ENCODE measurements at regions not wholly inside any gene's neighbourhood (a gene's known extent, or its start where the extent isn't known, plus 50 kb on each side); places are given as distances from the start of the nearest gene placed in this dataset.

DNA sequence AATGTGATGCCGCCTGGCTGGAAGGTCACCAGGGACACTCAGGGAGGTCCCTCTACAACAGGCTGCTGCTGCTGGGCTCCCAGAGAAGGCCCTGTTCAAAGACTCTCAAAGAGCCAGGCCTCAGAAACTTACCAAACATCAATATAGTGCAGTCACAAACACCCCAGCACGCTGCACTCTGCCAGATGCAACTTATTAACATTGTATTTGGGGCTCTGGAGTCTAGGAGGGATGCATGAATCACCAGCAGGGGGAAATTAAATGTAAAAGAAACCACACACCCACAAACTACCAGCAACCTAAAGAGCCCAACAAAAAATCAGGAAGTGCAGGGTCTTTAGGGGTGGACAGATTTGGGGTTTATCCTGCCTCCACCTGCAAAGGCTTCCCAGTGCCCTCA is 74.6 kb upstream of the SPATA12 start:
- no peak for DNase-seq (ENCODE audit: low read depth)

GRCh38 chr3:56985460-56985859 is 75.0 kb upstream of the SPATA12 start:
- DNase-seq (ENCODE audit: low read depth): no peak

GRCh38 chr3:56983427-56983826 is 77.0 kb upstream of the SPATA12 start:
- no peak for DNase-seq (ENCODE audit: low read depth)

- no peak for DNase-seq (ENCODE audit: low read depth)
These were observed 78.8 kb upstream of the SPATA12 start for GRCh38 chr3:56981445-56982230.

DNA sequence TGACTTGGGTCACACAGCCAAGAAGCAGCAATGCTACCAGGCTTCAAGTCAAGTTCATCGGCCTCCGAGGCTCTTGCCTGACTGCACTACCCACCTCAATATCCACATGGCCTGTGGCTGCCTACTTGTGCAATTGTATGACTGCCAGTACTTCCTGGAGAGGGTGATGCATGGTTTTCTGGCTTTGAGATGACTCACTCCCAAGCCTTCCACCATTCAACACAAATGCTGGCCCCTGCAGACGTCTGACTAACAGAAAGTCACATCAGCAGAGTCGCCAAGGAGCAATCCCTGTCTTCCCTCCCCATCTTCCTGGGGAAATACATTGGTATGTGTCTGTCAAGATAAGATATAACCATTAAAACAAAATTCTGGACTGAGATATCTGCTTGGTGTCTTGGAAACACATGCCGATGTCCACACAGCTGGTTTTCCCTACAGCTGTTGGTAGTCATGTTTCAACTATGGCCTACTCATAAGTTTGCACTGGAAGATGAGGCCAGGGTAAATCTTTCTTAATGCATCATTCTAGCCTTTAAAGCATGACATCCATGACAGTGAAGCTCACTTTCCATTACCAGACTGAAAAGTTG is 79.6 kb upstream of the SPATA12 start:
- DNase-seq (ENCODE audit: low read depth): peak; percentile 84

GRCh38 chr3:56980243-56980642 is 80.2 kb upstream of the SPATA12 start:
- DNase-seq (ENCODE audit: low read depth): no peak

- no peak for DNase-seq (ENCODE audit: low read depth)
These were observed 80.7 kb upstream of the SPATA12 start for GRCh38 chr3:56979791-56980190.

DNA sequence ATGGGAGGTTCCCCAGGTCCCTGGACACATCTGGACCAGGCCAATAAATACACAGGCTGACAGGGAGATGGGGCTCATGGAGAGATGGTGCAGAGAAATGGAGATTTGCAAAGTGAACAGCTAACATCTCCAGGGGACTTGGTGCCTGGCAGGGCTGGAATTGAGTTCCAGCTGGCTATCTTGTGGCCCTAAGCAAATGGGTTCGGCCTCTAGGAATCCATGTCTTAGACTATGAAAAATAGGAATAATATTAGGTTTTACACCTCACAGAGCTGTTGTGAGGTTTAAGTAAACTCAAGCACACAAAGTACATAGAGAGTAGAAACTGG is 82.9 kb upstream of the SPATA12 start:
- no peak for DNase-seq (ENCODE audit: low read depth)

DNA sequence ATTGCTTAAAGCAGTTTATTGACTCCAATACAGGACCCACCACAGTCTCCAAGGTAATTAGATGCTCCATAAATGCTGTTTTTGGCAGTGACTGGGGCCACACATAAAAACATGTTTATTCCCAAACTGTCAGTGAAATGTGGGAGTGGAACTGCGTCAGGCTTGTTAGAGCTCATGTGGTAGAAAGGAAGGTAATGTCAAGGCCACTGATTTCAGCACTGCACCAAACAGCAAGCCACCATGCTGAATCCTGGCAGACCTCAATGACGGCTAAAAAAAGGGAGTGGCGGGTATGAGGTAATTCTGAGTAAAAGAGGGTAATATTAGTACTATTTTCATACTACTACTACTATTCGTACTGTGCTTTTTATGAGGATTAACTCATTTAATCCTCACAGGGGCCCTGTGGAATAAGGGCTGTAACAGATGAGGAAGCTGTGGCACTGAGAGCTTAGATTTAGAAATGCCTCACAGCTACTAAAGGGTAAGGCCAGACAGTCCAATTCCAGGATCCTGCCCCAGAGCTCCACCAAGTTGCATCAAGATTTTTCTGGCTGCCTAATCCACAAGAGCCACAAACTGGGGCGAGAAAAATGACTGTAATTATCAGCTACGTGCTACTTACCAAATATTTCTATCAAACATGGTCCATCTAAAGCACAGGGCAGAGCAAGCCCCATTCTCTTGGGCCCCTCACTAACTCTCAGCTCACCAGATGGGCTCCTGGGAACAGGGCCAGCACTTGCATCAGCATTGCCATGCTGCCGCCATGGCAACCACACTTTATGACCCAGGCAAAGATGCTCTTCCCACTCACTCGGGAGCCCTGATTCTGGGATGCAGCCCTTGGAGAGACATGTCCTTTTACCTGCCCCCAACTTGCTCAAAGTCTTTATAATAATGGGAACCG is 83.6 kb upstream of the SPATA12 start:
- DNase-seq (ENCODE audit: low read depth): peak; percentile 57

DNA sequence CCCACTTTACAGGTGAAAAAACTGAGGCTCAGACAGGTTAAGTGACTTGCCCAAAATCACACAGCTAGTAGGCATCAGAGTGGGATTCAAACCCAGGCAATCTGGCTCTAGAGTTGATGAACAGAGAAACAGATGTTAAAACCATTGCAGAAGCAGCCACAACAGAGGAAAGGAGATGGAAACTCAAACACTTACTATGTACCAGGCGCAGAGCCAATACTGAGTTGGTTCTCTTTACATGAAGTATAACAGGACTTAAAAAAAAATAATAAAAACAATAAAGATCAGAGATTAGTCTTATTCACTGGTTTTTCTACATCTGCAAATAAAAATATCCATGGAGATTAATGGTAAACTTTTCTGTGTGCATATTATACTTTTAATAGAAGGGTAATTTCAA is 84.9 kb upstream of the SPATA12 start:
- no peak for DNase-seq (ENCODE audit: low read depth)

DNA sequence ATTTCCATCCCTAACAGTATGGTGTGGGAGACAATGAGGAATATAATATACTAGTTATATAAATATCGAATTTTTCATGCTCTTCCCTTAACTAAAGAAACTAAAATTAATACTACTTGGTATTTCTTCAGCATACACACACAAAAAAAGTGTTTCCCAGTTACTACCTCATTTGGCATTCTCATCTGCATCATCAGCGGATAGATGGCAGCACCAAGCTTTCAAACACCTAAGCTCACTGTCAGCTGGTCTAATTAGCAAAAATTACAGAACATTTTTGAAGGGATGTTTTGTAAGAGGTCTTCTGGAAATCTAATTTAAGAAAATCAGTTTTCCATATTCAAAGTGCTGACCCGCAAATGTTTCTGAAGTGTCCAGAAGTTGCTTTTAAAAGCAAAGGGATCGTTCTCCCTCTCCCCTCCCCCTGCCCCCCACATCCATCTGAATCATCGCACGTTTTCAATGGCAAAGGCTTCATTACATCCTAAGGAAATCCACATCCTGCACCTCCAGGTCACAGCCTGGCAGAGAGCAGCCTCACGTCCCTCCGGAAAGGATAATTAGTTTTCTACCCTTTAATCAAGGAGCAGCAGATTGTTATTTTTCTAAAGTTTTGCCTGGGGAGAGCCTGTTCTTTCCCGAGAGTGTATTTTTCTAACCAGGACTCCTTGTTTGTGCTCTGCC is 86.1 kb upstream of the SPATA12 start:
- no peak for DNase-seq (ENCODE audit: low read depth)

DNA sequence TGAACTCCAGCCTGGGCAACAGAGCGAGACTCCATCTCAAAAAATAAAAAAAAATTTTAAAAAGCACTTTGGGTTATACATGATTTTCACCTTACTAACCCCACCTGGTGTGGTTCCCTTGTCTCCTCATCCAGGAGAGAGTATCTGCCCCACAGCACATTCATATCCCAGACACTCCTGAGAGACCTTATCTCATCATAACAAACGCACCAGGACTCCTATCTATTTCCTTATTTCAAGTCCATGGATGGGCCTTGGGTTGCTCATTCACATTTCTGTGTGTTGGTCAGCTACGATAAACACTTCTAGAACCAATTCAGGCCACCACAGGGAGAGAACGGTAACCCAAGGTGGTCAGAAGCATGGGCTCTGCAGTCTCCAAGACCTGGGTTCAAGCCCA is 88.6 kb upstream of the SPATA12 start:
- DNase-seq (ENCODE audit: low read depth): no peak

- DNase-seq (ENCODE audit: low read depth): no peak
These were observed 89.2 kb upstream of the SPATA12 start for GRCh38 chr3:56971261-56971660.

GRCh38 chr3:56970461-56970879 is 90.0 kb upstream of the SPATA12 start:
- no peak for DNase-seq (ENCODE audit: low read depth)

DNA sequence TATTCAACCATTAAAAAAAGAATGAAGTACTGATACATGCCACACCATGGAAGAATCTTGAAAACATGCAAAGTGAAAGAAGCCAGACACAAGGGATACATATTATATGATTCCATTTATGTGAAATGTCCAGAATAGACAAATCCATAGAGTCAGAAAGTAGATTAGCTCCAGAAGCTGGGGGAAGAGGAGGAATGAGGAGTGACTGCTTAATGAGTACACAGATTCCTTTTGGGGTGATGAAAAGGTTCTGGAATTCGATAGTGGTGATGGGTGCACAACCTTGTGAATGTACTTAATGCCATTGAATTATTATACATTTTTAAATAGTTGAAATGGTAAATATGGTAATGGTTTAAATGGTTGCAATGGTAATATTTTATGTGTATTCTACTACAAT is 90.6 kb upstream of the SPATA12 start:
- no peak for DNase-seq (ENCODE audit: low read depth)

DNA sequence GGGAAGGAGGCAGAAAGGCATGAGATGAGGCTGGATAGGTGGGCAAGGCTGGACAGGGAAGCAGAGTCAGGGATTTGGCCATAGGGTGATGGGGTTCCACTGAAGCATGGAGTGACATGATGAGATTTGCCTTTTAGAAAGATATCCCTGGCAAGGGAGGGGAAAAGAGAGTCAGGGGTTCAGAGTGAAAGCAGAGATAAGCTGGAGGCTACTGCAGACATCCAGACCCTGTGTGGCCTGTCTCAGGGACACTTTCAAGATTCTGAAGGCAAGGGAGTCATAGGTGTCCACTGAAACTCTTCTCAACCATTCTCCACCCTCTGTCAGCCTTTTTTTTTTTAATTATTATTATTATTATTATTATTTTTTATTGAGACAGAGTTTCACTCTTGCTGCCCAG is 94.0 kb upstream of the SPATA12 start:
- DNase-seq (ENCODE audit: low read depth): no peak

GRCh38 chr3:56966104-56966503 is 94.4 kb upstream of the SPATA12 start:
- DNase-seq (ENCODE audit: low read depth): no peak

GRCh38 chr3:56962922-56963321 is 97.5 kb upstream of the SPATA12 start:
- DNase-seq (ENCODE audit: low read depth): no peak

DNA sequence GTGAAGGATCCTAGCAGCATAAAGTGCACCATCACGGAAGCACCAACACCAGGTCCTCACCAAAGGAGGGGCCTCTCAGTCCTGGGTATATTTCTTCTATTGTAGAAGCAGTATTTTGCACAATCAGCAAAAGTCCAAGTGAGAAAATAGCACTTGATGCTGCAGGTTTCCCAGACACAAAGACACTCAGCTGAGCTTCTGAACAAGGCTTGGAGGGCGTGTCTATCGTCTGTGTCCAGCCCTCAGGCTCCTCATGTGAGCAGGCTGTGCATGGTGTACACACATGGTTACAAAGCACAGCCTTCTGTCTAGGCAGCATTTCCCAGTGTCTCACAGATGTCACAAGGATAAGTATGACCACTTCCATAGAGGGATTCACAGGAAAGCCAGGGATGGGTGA is 98.3 kb upstream of the SPATA12 start:
- peak; percentile 22 for DNase-seq (ENCODE audit: low read depth)

- DNase-seq (ENCODE audit: low read depth): no peak
These were observed 100.1 kb upstream of the SPATA12 start for GRCh38 chr3:56960234-56960917.

GRCh38 chr3:56958879-56959278 is 101.6 kb upstream of the SPATA12 start:
- no peak for DNase-seq (ENCODE audit: low read depth)

Measured in myocyte (in vitro differentiated cells).